Astrocyte of the spinal cord (primary cell): ENCODE measurements at regions not wholly inside any gene's neighbourhood (a gene's known extent, or its start where the extent isn't known, plus 50 kb on each side); places are given as distances from the start of the nearest gene placed in this dataset.
"Not testable (repeated sequence)": the region's sequence is repeated elsewhere in the genome, so short reads cannot be mapped to it uniquely, and the experiment has no call there.

Experiments
- DNase-seq: peaks from one replicate; pipeline ENCODE4 v3.0.0; 2011; ENCODE audit warnings: low read depth, low spot score
- H3K4me3 ChIP-seq: 2 replicates; pipeline ENCODE4 v1.5.1; 2011; ENCODE audit warnings: low read depth, mild to moderate bottlenecking, low read length, moderate library complexity
- CTCF ChIP-seq: IDR thresholded peaks from 2 replicates; pipeline ENCODE4 v1.5.1; 2012; ENCODE audit warnings: low read depth, mild to moderate bottlenecking, low read length, inconsistent platforms
- in situ Hi-C: cut with HindIII; loops from 2 replicates; pipeline ENCODE4 v1.10.0; 2017; ENCODE audit warnings: low sequenced_read_pairs

GRCh38 chr7:113314594-113314993 is 196.2 kb upstream of the SMIM30 start:
- no peak overlapping the region for H3K4me3 ChIP-seq
- no peak for DNase-seq
- TF ChIP-seq CTCF: no peak
- in situ Hi-C loops: no loop called here

- no peak overlapping the region for H3K4me3 ChIP-seq
- no peak for TF ChIP-seq CTCF
- no peak for DNase-seq
- in situ Hi-C loops: no loop called here
Observed at GRCh38 chr7:113308399-113308798, 190.0 kb upstream of the SMIM30 start.

- no peak overlapping the region for H3K4me3 ChIP-seq
- no peak for DNase-seq
- no peak for TF ChIP-seq CTCF
- in situ Hi-C loops: no loop called here
Observed at GRCh38 chr7:113307147-113307546, 188.8 kb upstream of the SMIM30 start.

GRCh38 chr7:113306302-113306701 is 187.9 kb upstream of the SMIM30 start:
- in situ Hi-C loops: no loop called here
- TF ChIP-seq CTCF: no peak
- H3K4me3 ChIP-seq: no peak overlapping the region
- no peak for DNase-seq

- H3K4me3 ChIP-seq: no peak overlapping the region
- in situ Hi-C loops: no loop called here
Observed at GRCh38 chr7:113304104-113304503, 185.8 kb upstream of the SMIM30 start.

GRCh38 chr7:113303388-113303787 is 185.0 kb upstream of the SMIM30 start:
- DNase-seq, in situ Hi-C loops, H3K4me3 ChIP-seq: not testable (repeated sequence)

More at GRCh38 chr7:113304104-113304503, 185.8 kb upstream of the SMIM30 start:
- TF ChIP-seq CTCF: no peak
- DNase-seq: no peak

- in situ Hi-C loops: no loop called here
- no peak for TF ChIP-seq CTCF
- H3K4me3 ChIP-seq: no peak overlapping the region
- no peak for DNase-seq
Observed at GRCh38 chr7:113301983-113302382, 183.6 kb upstream of the SMIM30 start.
